ENCODE measurements at regions not wholly inside any gene's neighbourhood (a gene's known extent, or its start where the extent isn't known, plus 50 kb on each side); places are given as distances from the start of the nearest gene placed in this dataset.

DNA sequence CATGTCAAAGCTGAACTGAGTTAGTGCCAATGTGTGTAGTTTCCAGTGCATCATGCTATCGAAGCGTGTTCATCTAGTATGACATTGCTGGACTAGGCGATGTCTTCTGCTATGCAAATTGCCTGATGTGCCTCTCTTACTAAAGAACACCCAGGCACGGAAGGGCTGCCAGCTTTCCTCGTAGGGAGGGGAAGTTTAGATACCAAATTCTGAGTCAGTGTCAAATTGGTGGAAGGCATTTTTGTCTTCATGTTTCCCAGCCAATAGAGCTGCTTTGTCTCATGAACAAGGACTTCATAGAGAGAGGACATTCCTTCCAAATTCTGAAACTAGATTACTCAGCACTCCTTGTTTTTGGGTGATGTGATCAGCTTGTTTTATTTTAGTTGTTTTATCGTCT lies 320.1 kb downstream of the BTBD3 start:
- H3K27me3 ChIP-seq (replicated peaks in 1 of 4; ENCODE audit: control insufficient read depth in 3 of 4, extremely low read depth in 1 of 4, insufficient read depth in 3 of 4, low read length in 3 of 4): no peaks in the 10 kb centered on the region
- no peak overlapping the region for H3K23ac ChIP-seq (ENCODE audit: insufficient read length)
- no peak overlapping the region for H3K4me2 ChIP-seq (ENCODE audit: insufficient read depth in 1 of 2, low read depth in 2 of 2, low read length in 2 of 2)
- no peaks in the 10 kb centered on the region for H3K79me1 ChIP-seq (ENCODE audit: low read depth, low read length)
- no peak overlapping the region for H4K5ac ChIP-seq (ENCODE audit: insufficient read length, low read depth, low read length)
- no peak overlapping the region for H2AK5ac ChIP-seq (ENCODE audit: low read depth, low read length)
- no peak overlapping the region for H2BK5ac ChIP-seq (ENCODE audit: low read depth, low read length)
- no peak overlapping the region for H3K56ac ChIP-seq (replicated peaks; ENCODE audit: insufficient read length, low read depth, low read length)
- FAIRE-seq: no peak
- no peaks in the 10 kb centered on the region for H4K20me1 ChIP-seq (replicated peaks in 1 of 2; ENCODE audit: control insufficient read depth in 1 of 2, insufficient read depth in 2 of 2, low read length in 2 of 2)
- no peak overlapping the region for H3K4me3 ChIP-seq (ENCODE audit: extremely low read depth in 1 of 4, insufficient read depth in 2 of 4, low read depth in 3 of 4, low read length in 4 of 4)
- CTCF ChIA-PET (ENCODE audit: partially characterized antibody): interaction anchor here (1.7 kb wide), 1 partner anchor 120 kb away, joined by 4 read pairs; no protein-coding TSS in a partner anchor
- H3K18ac ChIP-seq (ENCODE audit: extremely low read depth, low read length): no peak overlapping the region
- no peak overlapping the region for H4K91ac ChIP-seq (replicated peaks; ENCODE audit: insufficient read length, low read length)
- H3K36me3 ChIP-seq (ENCODE audit: control insufficient read depth in 2 of 4, insufficient read depth in 4 of 4, low read length in 3 of 4): no peaks in the 10 kb centered on the region; a peak in 1 of 8 replicates
- H3K23me2 ChIP-seq (ENCODE audit: low read depth, low read length): no peaks in the 10 kb centered on the region
- no peak overlapping the region for H2BK20ac ChIP-seq (ENCODE audit: low read length)
- H3K4me1 ChIP-seq (replicated peaks in 1 of 4; ENCODE audit: control insufficient read depth in 3 of 4, insufficient read depth in 4 of 4, low read length in 3 of 4): no peaks in the 10 kb centered on the region
- no peak overlapping the region for H3K4ac ChIP-seq (replicated peaks; ENCODE audit: insufficient read length, low read depth, low read length)
- no peak for DNase-seq (ENCODE audit: low read depth in 1 of 2, low spot score in 2 of 2)
- no peak overlapping the region for H2BK12ac ChIP-seq (ENCODE audit: low read depth, low read length)
- H4K8ac ChIP-seq (ENCODE audit: extremely low read depth, insufficient read depth, low read length): no peak overlapping the region
- H2BK120ac ChIP-seq (replicated peaks; ENCODE audit: low read depth, low read length): no peak overlapping the region
- no peak overlapping the region for H2BK15ac ChIP-seq (ENCODE audit: low read length)
- H3K9me3 ChIP-seq (ENCODE audit: insufficient read depth in 2 of 2, low read depth in 1 of 2, low read length in 1 of 2): no peaks in the 10 kb centered on the region
- H3K79me2 ChIP-seq (ENCODE audit: control insufficient read depth in 1 of 2, insufficient read depth in 2 of 2, low read length in 2 of 2): no peaks in the 10 kb centered on the region
- no peak overlapping the region; the same call in 1 of the 2 replicates for H2AFZ ChIP-seq (ENCODE audit: low read length)
- no peak overlapping the region for H3K27ac ChIP-seq (ENCODE audit: low read depth, low read length)
- no peak overlapping the region for H3K14ac ChIP-seq (ENCODE audit: insufficient read length)
- no peak overlapping the region for H3K9ac ChIP-seq (replicated peaks in 1 of 4; ENCODE audit: extremely low read depth in 1 of 4, low read depth in 3 of 4, low read length in 3 of 4)
- POLR2A ChIA-PET (ENCODE audit: partially characterized antibody): no interaction called here
- WGBS, 2 experiments (ENCODE audit: extremely low coverage in 1 of 2, insufficient coverage in 1 of 2, insufficient read length in 1 of 2, insufficient replicate concordance in 2 of 2, low coverage in 1 of 2, low lambda C conversion rate in 2 of 2, missing lambda C conversion rate in 1 of 2): 91% methylated on average over 6 of the region's 6 CpGs; no CpG with 5 or more reads in 1 of the 2 experiments
- TF ChIP-seq CBX5 (IDR thresholded peaks at IDR 0.05; ENCODE audit: low read depth, low read length): no peak
- no peak for TF ChIP-seq FOSL1 (IDR thresholded peaks at IDR 0.05; ENCODE audit: insufficient read depth, low read depth, low read length)
- TF ChIP-seq KDM5A (IDR thresholded peaks at IDR 0.05; ENCODE audit: low read length): no peak
- TF ChIP-seq SUZ12 (IDR thresholded peaks at IDR 0.05; ENCODE audit: low read length): no peak
- no peak for TF ChIP-seq CHD1 (IDR thresholded peaks at IDR 0.05; ENCODE audit: low read depth, low read length)
- TF ChIP-seq EGR1 (IDR thresholded peaks at IDR 0.05; ENCODE audit: borderline replicate concordance, low read depth, low read length): no peak
- TF ChIP-seq, protein P1, sequence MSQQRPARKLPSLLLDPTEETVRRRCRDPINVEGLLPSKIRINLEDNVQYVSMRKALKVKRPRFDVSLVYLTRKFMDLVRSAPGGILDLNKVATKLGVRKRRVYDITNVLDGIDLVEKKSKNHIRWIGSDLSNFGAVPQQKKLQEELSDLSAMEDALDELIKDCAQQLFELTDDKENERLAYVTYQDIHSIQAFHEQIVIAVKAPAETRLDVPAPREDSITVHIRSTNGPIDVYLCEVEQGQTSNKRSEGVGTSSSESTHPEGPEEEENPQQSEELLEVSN (IDR thresholded peaks at IDR 0.05): no peak
- no peak for TF ChIP-seq GABPA (IDR thresholded peaks at IDR 0.05; ENCODE audit: borderline replicate concordance, insufficient read depth, low read length)

Data from H1 (cell line).